Fibroblast of lung (primary cell): ENCODE measurements at regions not wholly inside any gene's neighbourhood (a gene's known extent, or its start where the extent isn't known, plus 50 kb on each side); places are given as distances from the start of the nearest gene placed in this dataset.

Experiments
- DNase-seq, 2 donors: peaks; one replicate each; pipeline versions ENCODE4 v3.0.0 to v3.0.0-alpha.2; 2010; ENCODE audit warnings: low read depth in 2 of 2
- H2AFZ ChIP-seq: 2 replicates; pipeline ENCODE4 v1.5.1; 2012; ENCODE audit warnings: low read length, control low read depth, inconsistent platforms
- H3K27ac ChIP-seq: 2 replicates; pipeline ENCODE4 v1.5.1; 2011; ENCODE audit warnings: low read length, control low read depth; ENCODE audit not compliant: insufficient read depth
- H3K27me3 ChIP-seq: 2 replicates; pipeline ENCODE4 v1.5.1; 2011; ENCODE audit warnings: mild to moderate bottlenecking, low read length; ENCODE audit not compliant: control insufficient read depth, insufficient read depth
- H3K36me3 ChIP-seq: 2 replicates; pipeline ENCODE4 v1.5.1; 2011; ENCODE audit warnings: low read length; ENCODE audit not compliant: control insufficient read depth, insufficient read depth
- H3K4me1 ChIP-seq: 2 replicates; pipeline ENCODE4 v1.5.1; 2011; ENCODE audit warnings: low read length; ENCODE audit not compliant: control insufficient read depth, insufficient read depth; ENCODE audit errors: extremely low read depth
- H3K4me2 ChIP-seq: 2 replicates; pipeline ENCODE4 v1.5.1; 2011; ENCODE audit warnings: low read length, control low read depth; ENCODE audit not compliant: insufficient read depth; ENCODE audit errors: extremely low read depth
- H3K4me3 ChIP-seq, 4 experiments: fragments of 200-600 bp in 1 of 4; sonication (generic) in 1 of 4; replicated peaks in 1 of 4; 2 replicates each; pipeline ENCODE4 v1.5.1; 2011 to 2016; ENCODE audit warnings: low read length in 4 of 4, low read depth in 3 of 4, mild to moderate bottlenecking in 3 of 4, control low read depth in 2 of 4, inconsistent platforms in 1 of 4, mixed read lengths in 1 of 4; ENCODE audit not compliant: insufficient read depth in 1 of 4; ENCODE audit errors: control extremely low read depth in 1 of 4
- H3K79me2 ChIP-seq: 2 replicates; pipeline ENCODE4 v1.5.1; 2012; ENCODE audit warnings: mild to moderate bottlenecking, low read length, inconsistent platforms; ENCODE audit not compliant: control insufficient read depth, insufficient read depth
- H3K9ac ChIP-seq: 2 replicates; pipeline ENCODE4 v1.5.1; 2011; ENCODE audit warnings: mild to moderate bottlenecking, low read length, control low read depth; ENCODE audit not compliant: insufficient read depth
- H3K9me3 ChIP-seq: 2 replicates; pipeline ENCODE4 v1.5.1; 2012; ENCODE audit warnings: low read depth, low read length; ENCODE audit not compliant: control insufficient read depth, insufficient read depth
- H4K20me1 ChIP-seq: 2 replicates; pipeline ENCODE4 v1.5.1; 2011; ENCODE audit warnings: low read length; ENCODE audit not compliant: control insufficient read depth, insufficient read depth; ENCODE audit errors: extremely low read depth
- CTCF ChIP-seq, 2 donors: IDR thresholded peaks in 1 of 2; conservative IDR thresholded peaks in 1 of 2; 1 replicate in 1 of 2; 2 replicates in 1 of 2; pipeline ENCODE4 v1.5.1; 2011 to 2012; ENCODE audit warnings: low read length in 2 of 2, control low read depth in 1 of 2, inconsistent platforms in 1 of 2, low read depth in 1 of 2, mild to moderate bottlenecking in 1 of 2
- EZH2 ChIP-seq: IDR thresholded peaks from 2 replicates; pipeline ENCODE4 v1.5.1; 2012; ENCODE audit warnings: low read length, control low read depth, mild to moderate bottlenecking; ENCODE audit errors: missing control alignments

GRCh38 chr10:111515706-111516105 is 438.9 kb downstream of the ADRA2A start:
- no peaks in the 10 kb centered on the region for H3K79me2 ChIP-seq
- no peaks in the 10 kb centered on the region for H3K27me3 ChIP-seq
- no peak for DNase-seq
- H2AFZ ChIP-seq: no peak overlapping the region
- H3K4me3 ChIP-seq: no peak overlapping the region
- H4K20me1 ChIP-seq: no peaks in the 10 kb centered on the region
- H3K4me1 ChIP-seq: no peaks in the 10 kb centered on the region
- TF ChIP-seq EZH2: no peak
- no peak for TF ChIP-seq CTCF (conservative IDR thresholded peaks at IDR 0.05 in 1 of 2, IDR thresholded peaks at IDR 0.05 in 1 of 2; ENCODE audit: low read depth in 1 of 2, low read length in 2 of 2)
- no peak overlapping the region for H3K9ac ChIP-seq
- no peaks in the 10 kb centered on the region for H3K36me3 ChIP-seq
- no peak overlapping the region for H3K4me2 ChIP-seq
- no peak overlapping the region for H3K27ac ChIP-seq
- H3K9me3 ChIP-seq: no peaks in the 10 kb centered on the region

- Histone ChIP-seq H2AFZ (no peak overlapping the region), H3K79me2 (no peaks in the 10 kb centered on the region), H3K27ac (no peak overlapping the region), H3K4me3 (no peak overlapping the region), H3K4me2 (no peak overlapping the region), H3K9ac (no peak overlapping the region), H3K36me3 (no peaks in the 10 kb centered on the region), H3K27me3 (no peaks in the 10 kb centered on the region), H3K9me3 (no peaks in the 10 kb centered on the region), H4K20me1 (no peaks in the 10 kb centered on the region), H3K4me1 (no peaks in the 10 kb centered on the region)
- DNase-seq: no peak
- no peak for TF ChIP-seq EZH2
- no peak for TF ChIP-seq CTCF (conservative IDR thresholded peaks at IDR 0.05 in 1 of 2, IDR thresholded peaks at IDR 0.05 in 1 of 2; ENCODE audit: low read depth in 1 of 2, low read length in 2 of 2)
Observed at GRCh38 chr10:111516144-111516543, 439.3 kb downstream of the ADRA2A start.

GRCh38 chr10:111522141-111522540 is 445.3 kb downstream of the ADRA2A start:
- H3K4me3 ChIP-seq: no peak overlapping the region
- H3K27me3 ChIP-seq: no peaks in the 10 kb centered on the region
- no peak overlapping the region for H3K27ac ChIP-seq
- no peaks in the 10 kb centered on the region for H3K9me3 ChIP-seq
- no peaks in the 10 kb centered on the region for H4K20me1 ChIP-seq
- no peak for DNase-seq
- TF ChIP-seq EZH2: no peak
- no peak for TF ChIP-seq CTCF (conservative IDR thresholded peaks at IDR 0.05 in 1 of 2, IDR thresholded peaks at IDR 0.05 in 1 of 2; ENCODE audit: low read depth in 1 of 2, low read length in 2 of 2)
- no peak overlapping the region for H3K4me2 ChIP-seq
- no peaks in the 10 kb centered on the region for H3K79me2 ChIP-seq
- no peaks in the 10 kb centered on the region for H3K36me3 ChIP-seq
- no peak overlapping the region for H2AFZ ChIP-seq
- H3K9ac ChIP-seq: no peak overlapping the region
- no peaks in the 10 kb centered on the region for H3K4me1 ChIP-seq
